Prostate gland (tissue), 2 donors: ENCODE measurements at regions not wholly inside any gene's neighbourhood (a gene's known extent, or its start where the extent isn't known, plus 50 kb on each side); places are given as distances from the start of the nearest gene placed in this dataset.

Source experiments
- DNase-seq: peaks from one replicate; pipeline ENCODE4 v3.0.0-alpha.2; 2019; ENCODE audit warnings: low spot score
- H3K27ac ChIP-seq, 2 donors: fragments of 200-600 bp; sonication (generic); 2 replicates each; pipeline ENCODE4 v1.5.1; 2017 to 2019
- H3K27me3 ChIP-seq: fragments of 200-600 bp; sonication (generic); replicated peaks from 2 replicates; pipeline ENCODE4 v1.5.1; 2019; ENCODE audit not compliant: insufficient read depth
- H3K36me3 ChIP-seq, 2 donors: fragments of 200-600 bp; sonication (generic); 1 replicate in 1 of 2; 2 replicates in 1 of 2; pipeline versions ENCODE4 v1.5.1 to v1.8.1; 2017 to 2019
- H3K4me1 ChIP-seq: fragments of 200-600 bp; sonication (generic); replicated peaks from 2 replicates; pipeline ENCODE4 v1.5.1; 2019
- H3K4me3 ChIP-seq, 2 donors: fragments of 200-600 bp; sonication (generic); 2 replicates each; pipeline ENCODE4 v1.5.1; 2017 to 2019
- H3K9me3 ChIP-seq: fragments of 200-600 bp; sonication (generic); 2 replicates; pipeline ENCODE4 v1.5.1; 2017
- POLR2A ChIP-seq: fragments of 450-650 bp; IDR thresholded peaks from one replicate; pipeline ENCODE4 v1.6.1; 2016; ENCODE audit warnings: antibody characterized with exemption, mild to moderate bottlenecking
- POLR2AphosphoS5 ChIP-seq: sonication (generic); formaldehyde crosslinking; IDR thresholded peaks from one replicate; pipeline ENCODE4 v1.6.1; 2017; ENCODE audit warnings: antibody characterized with exemption
- WGBS: methylation state at CpG from one replicate; pipeline ENCODE4 v1.1.5; 2018; 5-methylcytosine and 5-hydroxymethylcytosine counted together
- intact Hi-C: fragments of 100-400 bp; cut with DNase I; formaldehyde crosslinking; loops from one replicate; pipeline ENCODE4 v1.14.2; 2022
- TF ChIP-seq, protein P1 (sequence below), 4 experiments: fragments of 200-600 bp in 2 of 4; fragments of 450-650 bp in 2 of 4; sonication (generic) in 2 of 4; IDR thresholded peaks; 1 replicate in 3 of 4; 2 replicates in 1 of 4; pipeline ENCODE4 v1.5.1; 2016 to 2019; ENCODE audit warnings: antibody characterized with exemption in 4 of 4, mild to moderate bottlenecking in 2 of 4, moderate library complexity in 2 of 4

DNA sequence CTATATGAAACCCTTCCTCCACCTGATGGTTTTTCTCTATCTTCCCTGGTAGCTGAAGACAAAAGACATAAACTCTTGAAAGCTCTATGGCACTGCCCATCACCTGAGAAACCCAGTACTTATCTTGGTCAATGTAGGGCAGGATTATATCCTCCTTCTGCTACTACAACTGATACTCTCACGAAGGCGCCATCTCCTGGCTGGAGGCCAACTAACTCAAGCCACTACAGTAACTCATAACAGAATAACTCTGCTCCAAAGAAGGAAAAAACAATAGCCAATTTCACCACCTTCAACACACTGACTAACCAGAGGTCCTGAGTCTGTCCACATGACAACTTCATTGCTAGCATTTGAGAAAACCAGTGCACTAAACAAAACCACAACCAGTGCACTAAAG is 409.2 kb downstream of the CETN3 start:
- no peak for DNase-seq
- H3K9me3 ChIP-seq, result no peaks in the 10 kb centered on the region
- H3K36me3 ChIP-seq, result no peaks in the 10 kb centered on the region
- H3K27me3 ChIP-seq, result no peaks in the 10 kb centered on the region
- H3K4me3 ChIP-seq, result no peak overlapping the region
- WGBS, result 82% methylated on average over 2 of the region's 2 CpGs
- H3K4me1 ChIP-seq, result no peaks in the 10 kb centered on the region
- no peak overlapping the region for H3K27ac ChIP-seq
- intact Hi-C loops, result no loop called here
- no peak for TF ChIP-seq POLR2A
- TF ChIP-seq, protein P1, sequence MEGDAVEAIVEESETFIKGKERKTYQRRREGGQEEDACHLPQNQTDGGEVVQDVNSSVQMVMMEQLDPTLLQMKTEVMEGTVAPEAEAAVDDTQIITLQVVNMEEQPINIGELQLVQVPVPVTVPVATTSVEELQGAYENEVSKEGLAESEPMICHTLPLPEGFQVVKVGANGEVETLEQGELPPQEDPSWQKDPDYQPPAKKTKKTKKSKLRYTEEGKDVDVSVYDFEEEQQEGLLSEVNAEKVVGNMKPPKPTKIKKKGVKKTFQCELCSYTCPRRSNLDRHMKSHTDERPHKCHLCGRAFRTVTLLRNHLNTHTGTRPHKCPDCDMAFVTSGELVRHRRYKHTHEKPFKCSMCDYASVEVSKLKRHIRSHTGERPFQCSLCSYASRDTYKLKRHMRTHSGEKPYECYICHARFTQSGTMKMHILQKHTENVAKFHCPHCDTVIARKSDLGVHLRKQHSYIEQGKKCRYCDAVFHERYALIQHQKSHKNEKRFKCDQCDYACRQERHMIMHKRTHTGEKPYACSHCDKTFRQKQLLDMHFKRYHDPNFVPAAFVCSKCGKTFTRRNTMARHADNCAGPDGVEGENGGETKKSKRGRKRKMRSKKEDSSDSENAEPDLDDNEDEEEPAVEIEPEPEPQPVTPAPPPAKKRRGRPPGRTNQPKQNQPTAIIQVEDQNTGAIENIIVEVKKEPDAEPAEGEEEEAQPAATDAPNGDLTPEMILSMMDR (IDR thresholded peaks at IDR 0.05), result no peak
- TF ChIP-seq POLR2AphosphoS5, result no peak

GRCh38 chr5:89998519-89999305 is 410.8 kb downstream of the CETN3 start:
- Histone ChIP-seq H3K4me1 (no peaks in the 10 kb centered on the region), H3K27me3 (no peaks in the 10 kb centered on the region), H3K36me3 (no peaks in the 10 kb centered on the region), H3K4me3 (no peak overlapping the region), H3K9me3 (no peaks in the 10 kb centered on the region), H3K27ac (no peak overlapping the region)
- intact Hi-C loops, result no loop called here
- 32% methylated on average over 3 of the region's 3 CpGs for WGBS
- no peak for DNase-seq
- TF ChIP-seq, protein P1 (IDR thresholded peaks at IDR 0.05), result no peak
- TF ChIP-seq POLR2A (no peak), POLR2AphosphoS5 (no peak)

DNA sequence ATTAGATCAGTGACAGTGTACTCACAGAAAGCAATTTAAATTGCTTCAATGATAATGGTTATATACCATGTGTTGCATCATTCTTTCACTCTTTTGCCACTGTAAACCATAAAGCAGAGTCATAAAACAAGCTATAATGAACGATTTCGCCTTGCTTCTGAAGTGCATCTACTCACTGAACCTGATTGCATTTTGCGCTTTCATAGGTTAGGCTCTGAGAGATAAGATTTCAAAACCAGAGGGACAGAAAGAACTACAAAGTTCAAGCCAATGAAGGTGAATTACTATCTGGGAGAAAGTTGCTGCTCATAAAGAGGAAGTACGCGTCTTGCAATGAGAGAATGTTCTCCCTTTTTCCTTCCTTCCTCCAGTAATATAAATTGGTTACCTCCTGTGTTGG is 412.7 kb downstream of the CETN3 start:
- WGBS, result 76% methylated on average over 5 of the region's 5 CpGs

DNA sequence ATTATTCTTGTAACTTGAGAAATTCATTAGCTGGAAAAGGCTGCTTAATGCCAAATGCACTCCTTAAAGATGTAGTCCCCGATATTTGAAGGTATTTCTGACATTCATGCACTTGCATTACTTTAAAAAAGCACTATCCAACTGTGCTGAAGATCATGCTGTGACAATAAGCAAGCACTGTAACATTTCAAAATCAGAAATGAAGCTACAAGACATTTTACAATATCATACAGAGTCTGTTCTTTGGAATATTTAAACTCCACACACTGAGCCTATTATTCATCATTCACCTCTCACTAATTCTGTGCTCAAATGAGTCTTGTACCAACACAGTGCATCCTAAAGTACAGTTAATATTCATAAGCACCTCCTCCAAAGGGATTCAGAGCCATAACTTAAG is 413.2 kb downstream of the CETN3 start:
- no peaks in the 10 kb centered on the region for H3K9me3 ChIP-seq
- intact Hi-C loops, result no loop called here
- 54% methylated on average over 1 of the region's 1 CpG for WGBS

More for the DNA sequence above, 412.7 kb downstream of the CETN3 start:
- Histone ChIP-seq H3K27me3 (no peaks in the 10 kb centered on the region), H3K4me1 (no peaks in the 10 kb centered on the region), H3K9me3 (no peaks in the 10 kb centered on the region), H3K36me3 (no peaks in the 10 kb centered on the region), H3K27ac (no peak overlapping the region), H3K4me3 (no peak overlapping the region)
- no peak for TF ChIP-seq POLR2A
- no peak for TF ChIP-seq POLR2AphosphoS5
- TF ChIP-seq, protein P1 (IDR thresholded peaks at IDR 0.05), result no peak
- intact Hi-C loops, result no loop called here
- DNase-seq, result no peak

More for the DNA sequence above, 413.2 kb downstream of the CETN3 start:
- H3K27ac ChIP-seq, result no peak overlapping the region
- no peak for TF ChIP-seq POLR2A
- no peak for TF ChIP-seq POLR2AphosphoS5
- TF ChIP-seq, protein P1 (IDR thresholded peaks at IDR 0.05), result no peak
- H3K36me3 ChIP-seq, result no peaks in the 10 kb centered on the region
- no peak for DNase-seq
- no peaks in the 10 kb centered on the region for H3K4me1 ChIP-seq
- no peak overlapping the region for H3K4me3 ChIP-seq
- H3K27me3 ChIP-seq, result no peaks in the 10 kb centered on the region
